ENCODE measurements at regions not wholly inside any gene's neighbourhood (a gene's known extent, or its start where the extent isn't known, plus 50 kb on each side); places are given as distances from the start of the nearest gene placed in this dataset.

GRCh38 chr13:106161146-106161545, 374.3 kb downstream of the EFNB2 start:
- TF ChIP-seq MYC (IDR thresholded peaks at IDR 0.05; ENCODE audit: low read depth, low read length) (no peak), MAX (IDR thresholded peaks at IDR 0.05; ENCODE audit: low read depth, low read length) (no peak), POLR2A (IDR thresholded peaks at IDR 0.05; ENCODE audit: extremely low read depth, insufficient read length) (no peak), CTCF (IDR thresholded peaks at IDR 0.05; ENCODE audit: low read depth, low read length) (no peak)
- H3K4me3 ChIP-seq (ENCODE audit: low read depth, low read length) = no peak overlapping the region
- DNase-seq (ENCODE audit: low read depth) = no peak

DNA sequence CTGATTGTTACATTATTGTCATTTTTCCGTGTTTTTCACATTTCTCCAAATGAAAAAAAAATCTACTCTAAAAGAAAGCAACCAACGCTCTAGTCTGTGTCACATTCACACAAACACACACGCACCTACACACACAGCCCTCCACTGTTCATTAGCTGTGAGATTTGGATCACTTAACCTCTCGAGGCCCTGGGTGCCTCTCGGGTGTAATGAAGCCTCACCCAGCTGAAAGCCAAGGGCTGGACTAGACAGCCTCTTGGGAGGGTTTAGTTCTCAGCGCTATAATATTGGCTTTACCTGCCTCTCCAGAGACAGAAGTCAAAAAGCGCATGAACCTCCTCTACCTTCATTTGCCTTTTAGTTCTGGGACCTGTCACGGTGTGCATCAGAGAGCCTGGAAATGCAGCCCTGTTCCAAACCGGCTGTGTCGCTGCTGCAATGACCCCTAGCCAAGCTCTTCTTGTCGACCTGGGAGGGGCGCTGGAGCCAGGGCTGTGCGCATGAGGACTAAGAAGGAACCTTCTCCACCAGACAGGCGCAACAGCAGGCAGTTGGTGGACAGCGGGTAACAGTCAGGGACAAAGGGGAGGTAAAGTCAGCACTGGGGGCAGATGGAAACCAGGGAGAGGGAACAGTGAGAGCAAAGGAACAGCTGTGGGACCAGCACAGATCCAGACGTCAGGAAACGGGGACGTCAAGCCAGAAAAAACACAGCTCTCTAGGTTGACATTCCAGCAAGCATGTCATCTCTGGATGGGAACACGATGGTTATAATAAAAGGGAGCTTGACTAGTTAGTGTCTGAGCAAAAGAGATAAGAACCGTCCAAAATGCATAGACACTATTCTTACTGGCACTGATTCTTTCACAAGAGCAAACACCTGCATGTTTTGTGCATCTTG, 375.9 kb downstream of the EFNB2 start:
- TF ChIP-seq CTCF (IDR thresholded peaks at IDR 0.05; ENCODE audit: low read depth, low read length) = no peak
- no peak for TF ChIP-seq MYC (IDR thresholded peaks at IDR 0.05; ENCODE audit: low read depth, low read length)
- TF ChIP-seq POLR2A (IDR thresholded peaks at IDR 0.05; ENCODE audit: extremely low read depth, insufficient read length) = no peak
- TF ChIP-seq MAX (IDR thresholded peaks at IDR 0.05; ENCODE audit: low read depth, low read length) = no peak
- no peak overlapping the region for H3K4me3 ChIP-seq (ENCODE audit: low read depth, low read length)
- no peak for DNase-seq (ENCODE audit: low read depth)

DNA sequence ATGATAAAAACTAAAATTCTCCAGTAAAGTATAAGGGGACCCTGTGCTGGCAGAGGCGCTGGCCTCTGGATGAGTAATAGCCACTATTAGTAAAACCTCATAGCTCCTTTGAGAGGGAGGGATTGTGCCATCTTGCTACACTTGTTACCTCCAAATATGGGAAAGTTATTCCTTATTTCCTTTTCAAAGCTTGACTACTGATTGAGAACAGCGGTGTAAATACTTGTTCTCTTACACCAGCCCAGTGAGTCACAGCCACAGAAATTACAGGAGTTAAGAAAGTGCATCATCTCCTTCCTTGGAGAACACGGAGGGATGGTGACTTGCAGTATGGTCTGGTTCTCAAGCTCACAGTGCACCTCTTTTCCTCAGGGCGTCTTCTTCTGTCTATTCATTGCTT, 379.0 kb downstream of the EFNB2 start:
- no peak for TF ChIP-seq MAX (IDR thresholded peaks at IDR 0.05; ENCODE audit: low read depth, low read length)
- no peak for TF ChIP-seq POLR2A (IDR thresholded peaks at IDR 0.05; ENCODE audit: extremely low read depth, insufficient read length)
- TF ChIP-seq MYC (IDR thresholded peaks at IDR 0.05; ENCODE audit: low read depth, low read length) = no peak
- TF ChIP-seq CTCF (IDR thresholded peaks at IDR 0.05; ENCODE audit: low read depth, low read length) = no peak
- no peak overlapping the region for H3K4me3 ChIP-seq (ENCODE audit: low read depth, low read length)
- no peak for DNase-seq (ENCODE audit: low read depth)

- H3K4me3 ChIP-seq (ENCODE audit: low read depth, low read length) = no peak overlapping the region
- DNase-seq (ENCODE audit: low read depth) = no peak
- no peak for TF ChIP-seq MAX (IDR thresholded peaks at IDR 0.05; ENCODE audit: low read depth, low read length)
- no peak for TF ChIP-seq CTCF (IDR thresholded peaks at IDR 0.05; ENCODE audit: low read depth, low read length)
- TF ChIP-seq POLR2A (IDR thresholded peaks at IDR 0.05; ENCODE audit: extremely low read depth, insufficient read length) = no peak
- no peak for TF ChIP-seq MYC (IDR thresholded peaks at IDR 0.05; ENCODE audit: low read depth, low read length)
Observed at GRCh38 chr13:106155411-106155810, 380.1 kb downstream of the EFNB2 start.

- DNase-seq (ENCODE audit: low read depth) = no peak
- no peak overlapping the region for H3K4me3 ChIP-seq (ENCODE audit: low read depth, low read length)
- TF ChIP-seq POLR2A (IDR thresholded peaks at IDR 0.05; ENCODE audit: extremely low read depth, insufficient read length) (no peak), CTCF (IDR thresholded peaks at IDR 0.05; ENCODE audit: low read depth, low read length) (no peak), MAX (IDR thresholded peaks at IDR 0.05; ENCODE audit: low read depth, low read length) (no peak), MYC (IDR thresholded peaks at IDR 0.05; ENCODE audit: low read depth, low read length) (no peak)
Observed at GRCh38 chr13:106153876-106154275, 381.6 kb downstream of the EFNB2 start.

Measured in NB4 (cell line).